H9 (cell line): ENCODE measurements at regions not wholly inside any gene's neighbourhood (a gene's known extent, or its start where the extent isn't known, plus 50 kb on each side); places are given as distances from the start of the nearest gene placed in this dataset.

Experiments
- DNase-seq: peaks from one replicate; pipeline ENCODE4 v3.0.0-alpha.2; 2017
- H2AFZ ChIP-seq: one replicate; pipeline ENCODE4 v1.6.1; 2013; ENCODE audit warnings: mild to moderate bottlenecking, low read length, control low read depth, moderate library complexity
- H2AK5ac ChIP-seq: 2 replicates; pipeline ENCODE4 v1.6.1; 2013; ENCODE audit warnings: low read length, control low read depth, mixed read lengths; ENCODE audit not compliant: insufficient read length
- H2BK120ac ChIP-seq: one replicate; pipeline ENCODE4 v1.6.1; 2013; ENCODE audit warnings: low read depth, mild to moderate bottlenecking, low read length, control low read depth, inconsistent platforms; ENCODE audit not compliant: poor library complexity, severe bottlenecking
- H2BK12ac ChIP-seq: 2 replicates; pipeline ENCODE4 v1.6.1; 2013; ENCODE audit warnings: low read length, control low read depth, mixed read lengths, low read depth; ENCODE audit not compliant: insufficient read length
- H2BK15ac ChIP-seq: 2 replicates; pipeline ENCODE4 v1.6.1; 2013; ENCODE audit warnings: low read depth, low read length, control low read depth
- H2BK20ac ChIP-seq: one replicate; pipeline ENCODE4 v1.6.1; 2013; ENCODE audit warnings: low read depth, mild to moderate bottlenecking, low read length, control low read depth, inconsistent platforms; ENCODE audit not compliant: poor library complexity, severe bottlenecking
- H2BK5ac ChIP-seq: 2 replicates; pipeline ENCODE4 v1.6.1; 2013; ENCODE audit warnings: low read length, control low read depth, mixed read lengths; ENCODE audit not compliant: insufficient read length
- H3K14ac ChIP-seq: 2 replicates; pipeline ENCODE4 v1.6.1; 2013; ENCODE audit warnings: low read length, control low read depth; ENCODE audit not compliant: insufficient read depth
- H3K18ac ChIP-seq: 2 replicates; pipeline ENCODE4 v1.6.1; 2013; ENCODE audit warnings: low read depth, mild to moderate bottlenecking, mixed read lengths, low read length, control low read depth; ENCODE audit not compliant: insufficient read length
- H3K23ac ChIP-seq: 2 replicates; pipeline ENCODE4 v1.6.1; 2013; ENCODE audit warnings: low read length, control low read depth, mixed read lengths, low read depth; ENCODE audit not compliant: insufficient read length
- H3K23me2 ChIP-seq: 2 replicates; pipeline ENCODE4 v1.6.1; 2013; ENCODE audit warnings: low read depth, mild to moderate bottlenecking, mixed read lengths, low read length, control low read depth; ENCODE audit not compliant: insufficient read length, poor library complexity, severe bottlenecking
- H3K27ac ChIP-seq: 2 replicates; pipeline ENCODE4 v1.5.1; 2013; ENCODE audit warnings: low read length, control low read depth, mixed read lengths, low read depth; ENCODE audit not compliant: insufficient read length
- H3K27me3 ChIP-seq: 2 replicates; pipeline ENCODE4 v1.6.1; 2013; ENCODE audit warnings: low read length, control low read depth, inconsistent platforms; ENCODE audit not compliant: insufficient read depth
- H3K4ac ChIP-seq: 2 replicates; pipeline ENCODE4 v1.6.1; 2013; ENCODE audit warnings: low read depth, mild to moderate bottlenecking, control low read depth, inconsistent platforms, low read length, moderate library complexity
- H3K4me1 ChIP-seq: 2 replicates; pipeline ENCODE4 v1.6.1; 2013; ENCODE audit warnings: low read length, control low read depth, inconsistent platforms; ENCODE audit not compliant: insufficient read depth
- H3K4me2 ChIP-seq: 2 replicates; pipeline ENCODE4 v1.6.1; 2013; ENCODE audit warnings: low read length, control low read depth, mixed read lengths; ENCODE audit not compliant: insufficient read length, insufficient read depth
- H3K56ac ChIP-seq: 2 replicates; pipeline ENCODE4 v1.6.1; 2013; ENCODE audit warnings: low read depth, mild to moderate bottlenecking, mixed read lengths, low read length, control low read depth; ENCODE audit not compliant: insufficient read length
- H3K79me1 ChIP-seq: 2 replicates; pipeline ENCODE4 v1.6.1; 2013; ENCODE audit warnings: low read depth, mild to moderate bottlenecking, moderate library complexity, low read length, control low read depth, inconsistent platforms; ENCODE audit not compliant: insufficient read depth, poor library complexity, severe bottlenecking
- H3K79me2 ChIP-seq: 2 replicates; pipeline ENCODE4 v1.6.1; 2013; ENCODE audit warnings: low read length, control low read depth, inconsistent platforms; ENCODE audit not compliant: insufficient read depth
- H3K9ac ChIP-seq: 2 replicates; pipeline ENCODE4 v1.6.1; 2013; ENCODE audit warnings: low read length, control low read depth, mixed read lengths; ENCODE audit not compliant: insufficient read length; ENCODE audit errors: extremely low read depth
- H3K9me3 ChIP-seq: one replicate; pipeline ENCODE4 v1.6.1; 2013; ENCODE audit warnings: low read depth, low read length, inconsistent platforms; ENCODE audit not compliant: control insufficient read depth
- H3T11ph ChIP-seq: one replicate; pipeline ENCODE4 v1.6.1; 2013; ENCODE audit warnings: mild to moderate bottlenecking, low read length, control low read depth, inconsistent platforms
- H4K20me1 ChIP-seq: one replicate; pipeline ENCODE4 v1.6.1; 2013; ENCODE audit not compliant: control insufficient read depth, insufficient read length, insufficient read depth
- H4K5ac ChIP-seq: 2 replicates; pipeline ENCODE4 v1.6.1; 2013; ENCODE audit warnings: low read depth, mild to moderate bottlenecking, mixed read lengths, low read length, control low read depth; ENCODE audit not compliant: insufficient read length
- H4K8ac ChIP-seq: replicated peaks from 2 replicates; pipeline ENCODE4 v1.6.1; 2013; ENCODE audit warnings: low read length, control low read depth, mixed read lengths, low read depth; ENCODE audit not compliant: insufficient read length
- H4K91ac ChIP-seq: 2 replicates; pipeline ENCODE4 v1.6.1; 2013; ENCODE audit warnings: low read depth, mild to moderate bottlenecking, moderate library complexity, mixed read lengths, low read length, control low read depth; ENCODE audit not compliant: insufficient read length
- H3K27ac Mint-ChIP-seq, 3 experiments: 2 replicates in 2 of 3; 3 replicates in 1 of 3; pipeline ENCODE4 v1.8.0; 2020 to 2021; ENCODE audit warnings: mixed read lengths in 3 of 3, mild to moderate bottlenecking in 1 of 3, moderate library complexity in 1 of 3
- H3K27me3 Mint-ChIP-seq: 2 replicates; pipeline ENCODE4 v1.8.0; 2021; ENCODE audit warnings: low read depth, mild to moderate bottlenecking, moderate library complexity, mixed read lengths
- H3K36me3 Mint-ChIP-seq, 3 experiments: 2 replicates in 2 of 3; 3 replicates in 1 of 3; pipeline ENCODE4 v1.8.0; 2020 to 2021; ENCODE audit warnings: low read depth in 3 of 3, mixed read lengths in 3 of 3; ENCODE audit not compliant: insufficient read depth in 1 of 3
- H3K4me1 Mint-ChIP-seq, 2 experiments: 2 replicates each; pipeline ENCODE4 v1.8.0; 2020; ENCODE audit warnings: mixed read lengths in 2 of 2
- H3K4me3 Mint-ChIP-seq, 2 experiments: 2 replicates in 1 of 2; 3 replicates in 1 of 2; pipeline ENCODE4 v1.8.0; 2020 to 2021; ENCODE audit warnings: mild to moderate bottlenecking in 2 of 2, mixed read lengths in 2 of 2, moderate library complexity in 1 of 2
- H3K9me3 Mint-ChIP-seq, 2 experiments: 2 replicates in 1 of 2; 3 replicates in 1 of 2; pipeline ENCODE4 v1.8.0; 2020; ENCODE audit warnings: mild to moderate bottlenecking in 2 of 2, mixed read lengths in 2 of 2, moderate library complexity in 1 of 2
- WGBS: extraction: QIAGEN DNeasy Blood & Tissue Kit; methylation state at CpG from one replicate; pipeline ENCODE4 v1.1.7; 2013; ENCODE audit warnings: missing lambda C conversion rate, low lambda C conversion rate, mixed read lengths; ENCODE audit not compliant: insufficient read length; ENCODE audit errors: extremely low coverage; 5-methylcytosine and 5-hydroxymethylcytosine counted together
- TF ChIP-seq, protein P1 (sequence below): fragments of 200-600 bp; sonication (generic); conservative IDR thresholded peaks from 3 replicates; pipeline ENCODE4 v1.8.0; 2021; ENCODE audit warnings: antibody characterized with exemption, mild to moderate bottlenecking

DNA sequence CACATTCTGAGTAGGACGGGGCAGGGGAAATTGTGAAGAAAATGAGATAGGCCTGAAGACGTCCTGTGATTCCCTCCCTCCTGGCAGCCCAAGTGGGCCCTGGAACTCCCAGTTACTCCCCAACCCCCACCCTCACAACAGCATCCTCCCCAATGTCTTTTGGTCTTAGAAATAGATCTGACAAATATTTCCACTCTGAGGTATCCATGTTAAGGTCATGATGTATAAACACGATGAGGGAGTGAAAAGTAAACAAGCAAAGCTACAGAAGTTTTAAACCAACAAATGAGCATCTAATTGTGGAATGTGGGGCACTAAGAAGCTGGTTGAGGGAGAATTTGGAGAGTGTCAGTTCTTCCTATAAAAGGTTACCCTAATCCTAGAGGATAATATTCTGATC lies 103.7 kb upstream of the AADACL2 start:
- Histone ChIP-seq H2AFZ (no peak overlapping the region), H4K5ac (no peak overlapping the region), H2BK5ac (no peak overlapping the region), H3K14ac (no peak overlapping the region), H2BK20ac (no peak overlapping the region), H4K20me1 (no peaks in the 10 kb centered on the region), H3K27ac (no peak overlapping the region), H3K79me1 (no peaks in the 10 kb centered on the region), H2BK15ac (no peak overlapping the region), H4K91ac (no peak overlapping the region), H3K4me2 (no peak overlapping the region), H2BK120ac (no peak overlapping the region), H3K23ac (no peak overlapping the region), H3K27me3 (no peaks in the 10 kb centered on the region), H3K4me1 (no peaks in the 10 kb centered on the region), H3K56ac (no peak overlapping the region), H2BK12ac (no peak overlapping the region), H3K4ac (no peak overlapping the region), H3K23me2 (no peaks in the 10 kb centered on the region), H2AK5ac (no peak overlapping the region), H3K9me3 (no peaks in the 10 kb centered on the region), H3K18ac (no peak overlapping the region), H4K8ac (no peak overlapping the region), H3K79me2 (no peaks in the 10 kb centered on the region), H3K9ac (no peak overlapping the region), H3T11ph (no peak overlapping the region)
- no peak overlapping the region for H3K27ac Mint-ChIP-seq
- TF ChIP-seq, protein P1, sequence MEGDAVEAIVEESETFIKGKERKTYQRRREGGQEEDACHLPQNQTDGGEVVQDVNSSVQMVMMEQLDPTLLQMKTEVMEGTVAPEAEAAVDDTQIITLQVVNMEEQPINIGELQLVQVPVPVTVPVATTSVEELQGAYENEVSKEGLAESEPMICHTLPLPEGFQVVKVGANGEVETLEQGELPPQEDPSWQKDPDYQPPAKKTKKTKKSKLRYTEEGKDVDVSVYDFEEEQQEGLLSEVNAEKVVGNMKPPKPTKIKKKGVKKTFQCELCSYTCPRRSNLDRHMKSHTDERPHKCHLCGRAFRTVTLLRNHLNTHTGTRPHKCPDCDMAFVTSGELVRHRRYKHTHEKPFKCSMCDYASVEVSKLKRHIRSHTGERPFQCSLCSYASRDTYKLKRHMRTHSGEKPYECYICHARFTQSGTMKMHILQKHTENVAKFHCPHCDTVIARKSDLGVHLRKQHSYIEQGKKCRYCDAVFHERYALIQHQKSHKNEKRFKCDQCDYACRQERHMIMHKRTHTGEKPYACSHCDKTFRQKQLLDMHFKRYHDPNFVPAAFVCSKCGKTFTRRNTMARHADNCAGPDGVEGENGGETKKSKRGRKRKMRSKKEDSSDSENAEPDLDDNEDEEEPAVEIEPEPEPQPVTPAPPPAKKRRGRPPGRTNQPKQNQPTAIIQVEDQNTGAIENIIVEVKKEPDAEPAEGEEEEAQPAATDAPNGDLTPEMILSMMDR, result no peak
- H3K36me3 Mint-ChIP-seq, result no peaks in the 10 kb centered on the region
- DNase-seq, result no peak
- no CpG with 5 or more reads among the region's 3 CpGs for WGBS
- no peak overlapping the region for H3K4me3 Mint-ChIP-seq
- no peaks in the 10 kb centered on the region for H3K27me3 Mint-ChIP-seq
- no peaks in the 10 kb centered on the region for H3K4me1 Mint-ChIP-seq
- H3K9me3 Mint-ChIP-seq, result no peaks in the 10 kb centered on the region
